Right cardiac atrium (tissue), 5 donors: ENCODE measurements at regions not wholly inside any gene's neighbourhood (a gene's known extent, or its start where the extent isn't known, plus 50 kb on each side); places are given as distances from the start of the nearest gene placed in this dataset.
"Not testable (repeated sequence)": the region's sequence is repeated elsewhere in the genome, so short reads cannot be mapped to it uniquely, and the experiment has no call there.

ENCODE experiments used
- ATAC-seq, 2 donors: fragments of 200-7000 bp; cut with Tn5 transposase; one replicate each; pipeline versions ENCODE4 v1.8.0 to v1.9.1; 2020; ENCODE audit warnings: moderate library complexity in 2 of 2, mild to moderate bottlenecking in 1 of 2
- DNase-seq, 3 donors: peaks; one replicate each; pipeline ENCODE4 v3.0.0-alpha.2; 2020
- H3K27ac ChIP-seq: one replicate; pipeline ENCODE4 v1.5.1; 2013; ENCODE audit warnings: mild to moderate bottlenecking, low read length, control low read depth, moderate library complexity
- H3K27me3 ChIP-seq: one replicate; pipeline ENCODE4 v1.6.1; 2013; ENCODE audit not compliant: control insufficient read depth, insufficient read depth
- H3K4me1 ChIP-seq: one replicate; pipeline ENCODE4 v1.6.1; 2013; ENCODE audit warnings: low read length; ENCODE audit not compliant: control insufficient read depth, insufficient read depth
- H3K4me3 ChIP-seq: one replicate; pipeline ENCODE4 v1.5.1; 2013; ENCODE audit warnings: low read length, control low read depth
- H3K9me3 ChIP-seq: one replicate; pipeline ENCODE4 v1.6.1; 2013; ENCODE audit warnings: low read length; ENCODE audit not compliant: control insufficient read depth
- WGBS: extraction: QIAGEN DNeasy Blood & Tissue Kit; methylation state at CpG from one replicate; pipeline ENCODE4 v1.1.7; 2013; 5-methylcytosine and 5-hydroxymethylcytosine counted together
- intact Hi-C, 4 donors: fragments of 100-400 bp; cut with DNase I; formaldehyde crosslinking; loops; one replicate each; pipeline versions ENCODE4 v1.11.0 to v1.14.0; 2022 to 2023
- donor health status: healthy with polysubstance abuse.
- donor health status: DM: no; HTN: yes; CAD: no.
- donor health status: DM: no; HTN: no; CAD: no.
- donor health status: DM: no; HTN: yes; CAD: no; lungs with severe emphysema.
- donor health status: DM: yes; HTN: yes; CAD: no.

DNA sequence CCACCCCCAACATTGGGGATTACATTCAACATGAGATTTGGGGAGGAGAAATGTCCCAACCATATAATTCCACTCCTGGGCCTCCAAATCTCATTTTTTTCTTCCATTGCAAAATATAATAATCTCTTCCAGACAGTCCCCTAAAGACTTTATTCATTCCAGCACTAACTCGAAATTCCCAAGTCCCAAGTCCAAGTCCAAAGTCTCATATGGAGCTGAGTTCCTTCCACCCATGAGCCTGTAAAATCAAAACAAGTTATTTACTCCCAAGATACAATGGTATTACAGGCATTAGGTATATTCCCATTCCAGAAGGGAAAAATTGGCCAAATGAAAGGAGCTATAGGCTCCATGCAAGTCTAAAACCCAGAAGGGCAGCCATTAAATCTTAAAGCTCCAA lies 56.7 kb downstream of the P2RY1 start:
- intact Hi-C loops = no loop called here
- H3K4me1 ChIP-seq = no peaks in the 10 kb centered on the region
- H3K9me3 ChIP-seq = no peaks in the 10 kb centered on the region
- WGBS = 68% methylated on average over 1 of the region's 1 CpG
- no peaks in the 10 kb centered on the region for H3K27me3 ChIP-seq
- ATAC-seq = no peak
- DNase-seq = no peak
- H3K27ac ChIP-seq = no peak overlapping the region
- no peak overlapping the region for H3K4me3 ChIP-seq

DNA sequence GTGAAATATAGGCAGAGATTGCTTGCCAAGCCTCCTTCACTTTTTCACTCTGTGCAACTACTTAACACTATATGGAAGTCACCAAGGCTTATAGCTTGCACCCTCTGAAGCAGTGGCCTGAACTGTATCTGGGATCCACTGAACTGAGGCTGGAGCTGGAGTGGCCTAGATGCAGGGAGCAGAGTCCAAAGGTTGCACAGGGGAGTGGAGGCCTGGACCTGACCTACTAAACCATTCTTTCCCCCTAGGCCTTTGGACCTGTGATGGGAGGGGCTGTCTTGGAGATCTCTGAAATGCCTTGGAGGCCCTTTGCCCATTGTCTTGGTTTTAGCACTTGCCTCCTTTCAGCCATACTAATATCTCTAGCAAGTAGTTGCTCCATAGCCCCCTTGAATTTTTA lies 57.5 kb downstream of the P2RY1 start:
- ATAC-seq (no peak), DNase-seq (no peak)
- no peaks in the 10 kb centered on the region for H3K9me3 ChIP-seq
- no peak overlapping the region for H3K4me3 ChIP-seq
- no peaks in the 10 kb centered on the region for H3K4me1 ChIP-seq
- H3K27ac ChIP-seq = no peak overlapping the region
- intact Hi-C loops = no loop called here
- no peaks in the 10 kb centered on the region for H3K27me3 ChIP-seq

DNA sequence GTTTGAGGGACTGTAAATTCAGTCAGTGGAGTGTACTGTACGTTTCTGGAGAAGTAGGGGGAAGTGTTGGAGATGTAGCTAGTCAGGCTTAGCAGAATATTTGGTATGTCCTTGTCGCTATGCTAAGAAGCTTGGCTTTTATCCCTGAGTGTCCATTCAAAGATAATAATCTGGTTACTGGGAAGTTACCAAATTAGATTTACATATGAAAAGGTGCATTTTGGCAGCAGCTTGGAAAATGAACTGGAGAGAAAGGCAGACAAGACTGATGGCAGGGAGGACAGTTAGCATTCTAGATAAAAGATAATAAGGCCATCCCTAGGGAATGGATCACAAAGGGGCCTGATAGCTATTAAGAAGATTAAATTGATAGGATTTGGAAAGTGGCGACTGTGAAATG lies 58.7 kb downstream of the P2RY1 start:
- 75% methylated on average over 3 of the region's 3 CpGs for WGBS
- no peak overlapping the region for H3K27ac ChIP-seq
- H3K4me3 ChIP-seq = no peak overlapping the region
- no peaks in the 10 kb centered on the region for H3K9me3 ChIP-seq
- ATAC-seq = no peak
- H3K27me3 ChIP-seq = no peaks in the 10 kb centered on the region
- H3K4me1 ChIP-seq = no peaks in the 10 kb centered on the region
- DNase-seq = no peak
- intact Hi-C loops = no loop called here

DNA sequence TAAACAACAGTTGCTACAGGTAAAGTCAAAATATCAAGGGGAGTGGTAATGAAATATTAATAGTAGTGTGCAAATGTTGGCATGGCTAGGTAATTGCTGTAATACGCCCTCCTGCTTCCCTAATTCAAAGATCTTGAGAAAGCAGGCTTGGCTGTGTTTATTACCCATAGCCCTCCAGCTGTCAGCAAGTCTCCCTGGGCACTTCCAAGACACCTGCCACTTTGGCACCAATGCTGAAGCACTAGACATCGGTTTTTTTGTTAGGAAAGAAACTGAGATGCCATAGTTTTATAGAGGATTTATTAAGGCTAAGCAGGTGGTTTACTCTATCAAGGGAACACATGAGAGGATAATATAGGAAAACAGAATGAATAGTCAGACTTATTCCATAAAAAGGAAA lies 64.4 kb downstream of the P2RY1 start:
- Histone ChIP-seq H3K4me1 (no peaks in the 10 kb centered on the region), H3K4me3 (no peak overlapping the region), H3K9me3 (no peaks in the 10 kb centered on the region), H3K27ac (no peak overlapping the region), H3K27me3 (no peaks in the 10 kb centered on the region)
- intact Hi-C loops = no loop called here
- no peak for ATAC-seq
- 64% methylated on average over 2 of the region's 2 CpGs for WGBS
- no peak for DNase-seq

- DNase-seq (no peak), ATAC-seq (no peak)
- Histone ChIP-seq H3K9me3 (no peaks in the 10 kb centered on the region), H3K27me3 (no peaks in the 10 kb centered on the region), H3K27ac (no peak overlapping the region), H3K4me3 (no peak overlapping the region), H3K4me1 (no peaks in the 10 kb centered on the region)
- intact Hi-C loops = no loop called here
- 84% methylated on average over 2 of the region's 2 CpGs for WGBS
These were observed 67.3 kb downstream of the P2RY1 start for GRCh38 chr3:152902141-152902669.

GRCh38 chr3:152905631-152906030 lies 70.7 kb downstream of the P2RY1 start:
- intact Hi-C loops = no loop called here
- DNase-seq (no peak), ATAC-seq (no peak)
- Histone ChIP-seq H3K27ac (no peak overlapping the region), H3K4me1 (no peaks in the 10 kb centered on the region), H3K9me3 (no peaks in the 10 kb centered on the region), H3K27me3 (no peaks in the 10 kb centered on the region), H3K4me3 (no peak overlapping the region)

DNA sequence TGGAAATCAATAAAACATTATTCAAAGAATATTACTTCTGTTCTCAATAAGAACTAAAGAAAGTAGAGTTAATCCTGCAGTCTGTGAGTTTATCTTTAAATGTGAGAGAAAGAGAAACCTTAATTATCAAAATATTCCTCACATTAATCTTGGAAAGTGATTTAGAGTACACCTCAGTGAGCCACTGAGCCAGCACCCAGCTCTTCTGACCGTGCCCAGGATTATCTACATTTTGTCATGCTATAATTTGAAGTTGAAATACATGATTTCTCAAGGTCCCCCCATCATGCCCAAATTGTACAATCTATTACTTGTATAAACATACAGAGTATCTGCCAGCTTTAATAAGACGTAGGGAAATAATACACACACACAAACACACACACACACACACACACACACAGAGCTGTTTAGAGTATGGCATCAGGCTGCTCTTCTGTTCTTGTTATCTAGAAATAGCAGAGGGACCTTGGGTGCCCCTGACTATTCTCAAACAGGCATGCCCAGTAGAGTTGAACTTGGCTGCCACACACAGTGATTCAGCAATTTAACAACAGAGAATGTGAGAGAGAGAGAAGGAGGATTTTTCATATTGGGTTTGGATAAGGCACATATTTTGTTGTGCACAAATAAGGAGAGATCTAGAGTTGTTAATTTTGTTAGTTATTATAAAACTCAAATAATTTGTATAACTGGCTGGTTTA lies 74.4 kb downstream of the P2RY1 start:
- ATAC-seq (peak; percentile 85 to 86), DNase-seq (peak in 2 of 3 donors; percentile 10 to 12)
- no peaks in the 10 kb centered on the region for H3K27me3 ChIP-seq
- no peaks in the 10 kb centered on the region for H3K9me3 ChIP-seq
- no peak overlapping the region for H3K27ac ChIP-seq
- no peak overlapping the region for H3K4me3 ChIP-seq
- WGBS = 47% methylated on average over 2 of the region's 2 CpGs
- no peaks in the 10 kb centered on the region for H3K4me1 ChIP-seq
- intact Hi-C loops = no loop called here

DNA sequence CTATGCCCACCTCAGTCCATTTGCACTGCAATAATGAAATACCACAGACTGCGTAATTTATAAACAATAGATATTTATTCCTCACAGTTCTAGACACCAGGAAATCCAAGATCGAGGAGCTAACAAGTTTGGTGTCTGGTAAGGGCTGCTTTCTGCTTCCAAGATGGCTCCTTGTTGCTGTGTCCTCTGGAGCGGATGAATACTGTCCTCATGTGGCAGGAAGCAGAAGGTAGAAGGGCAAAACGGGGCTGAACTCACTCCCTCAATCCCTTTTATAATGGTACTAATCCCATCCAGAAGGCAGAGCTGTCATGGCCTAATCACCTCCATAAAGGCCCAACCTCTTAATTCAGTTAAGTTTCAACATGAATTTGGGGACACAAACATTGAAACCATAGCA lies 75.3 kb downstream of the P2RY1 start:
- H3K9me3 ChIP-seq = no peaks in the 10 kb centered on the region
- H3K27me3 ChIP-seq = no peaks in the 10 kb centered on the region
- no peaks in the 10 kb centered on the region for H3K4me1 ChIP-seq
- H3K27ac ChIP-seq = no peak overlapping the region
- DNase-seq (no peak), ATAC-seq (no peak)
- intact Hi-C loops = no loop called here
- WGBS = 80% methylated on average over 4 of the region's 4 CpGs
- no peak overlapping the region for H3K4me3 ChIP-seq

- Histone ChIP-seq H3K4me1 (no peaks in the 10 kb centered on the region), H3K4me3 (no peak overlapping the region), H3K27me3 (no peaks in the 10 kb centered on the region), H3K9me3 (no peaks in the 10 kb centered on the region), H3K27ac (no peak overlapping the region)
- ATAC-seq (no peak), DNase-seq (no peak)
- 87% methylated on average over 1 of the region's 1 CpG for WGBS
- intact Hi-C loops = no loop called here
These were observed 76.0 kb downstream of the P2RY1 start for GRCh38 chr3:152910966-152911365.

- peak in 1 of 3 donors; percentile 18 for DNase-seq
- H3K27ac ChIP-seq, H3K9me3 ChIP-seq, H3K27me3 ChIP-seq, ATAC-seq, H3K4me1 ChIP-seq, intact Hi-C loops, H3K4me3 ChIP-seq: not testable (repeated sequence)
- 85% methylated on average over 8 of the region's 8 CpGs for WGBS
These were observed 79.8 kb downstream of the P2RY1 start for GRCh38 chr3:152914743-152915142.

- WGBS = 72% methylated on average over 3 of the region's 3 CpGs
- DNase-seq (no peak), ATAC-seq (no peak)
- H3K4me3 ChIP-seq = no peak overlapping the region
- intact Hi-C loops = no loop called here
- H3K4me1 ChIP-seq = no peaks in the 10 kb centered on the region
- no peaks in the 10 kb centered on the region for H3K9me3 ChIP-seq
- no peaks in the 10 kb centered on the region for H3K27me3 ChIP-seq
- no peak overlapping the region for H3K27ac ChIP-seq
These were observed 80.8 kb downstream of the P2RY1 start for GRCh38 chr3:152915695-152916094.

GRCh38 chr3:152916753-152917279 lies 81.9 kb downstream of the P2RY1 start:
- DNase-seq (no peak), ATAC-seq (no peak)
- no peak overlapping the region for H3K4me3 ChIP-seq
- H3K27me3 ChIP-seq = no peaks in the 10 kb centered on the region
- H3K27ac ChIP-seq = no peak overlapping the region
- intact Hi-C loops = no loop called here
- H3K9me3 ChIP-seq = no peaks in the 10 kb centered on the region
- 83% methylated on average over 5 of the region's 5 CpGs for WGBS
- H3K4me1 ChIP-seq = no peaks in the 10 kb centered on the region
